ENCODE measurements at regions not wholly inside any gene's neighbourhood (a gene's known extent, or its start where the extent isn't known, plus 50 kb on each side); places are given as distances from the start of the nearest gene placed in this dataset.

DNA sequence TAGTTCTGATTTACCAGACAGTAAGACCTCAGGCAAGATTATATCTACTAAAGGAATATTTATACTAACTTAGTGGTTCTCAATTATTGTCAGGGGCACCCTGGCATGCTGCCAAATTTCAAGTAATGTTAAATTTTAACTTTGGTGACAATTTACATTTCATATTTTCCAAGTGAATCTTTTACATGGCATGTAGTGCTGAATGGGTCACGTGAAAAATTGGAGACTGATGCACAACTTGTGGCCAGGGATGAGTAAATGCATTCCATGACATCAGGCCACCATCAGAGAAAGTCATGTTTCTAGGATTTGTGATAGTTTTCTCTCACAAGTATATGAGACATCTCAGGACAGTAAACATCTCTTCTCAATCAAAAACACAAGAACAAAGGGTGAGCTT, 202.6 kb upstream of the SOX21 start:
- H3K4me1 ChIP-seq: no peaks in the 10 kb centered on the region
- H3K36me3 ChIP-seq: no peaks in the 10 kb centered on the region
- WGBS, 2 donors: 74 to 87% methylated on average over 1 of the region's 1 CpG
- no peaks in the 10 kb centered on the region for H3K9me3 ChIP-seq
- H3K4me3 ChIP-seq: no peak overlapping the region
- TF ChIP-seq CTCF (IDR thresholded peaks at IDR 0.05) (no peak), EP300 (IDR thresholded peaks at IDR 0.05) (no peak), POLR2A (IDR thresholded peaks at IDR 0.05) (no peak)
- no peak for DNase-seq (ENCODE audit: low spot score in 2 of 2)
- no peak overlapping the region for H3K27ac ChIP-seq
- H3K27me3 ChIP-seq: no peaks in the 10 kb centered on the region

DNA sequence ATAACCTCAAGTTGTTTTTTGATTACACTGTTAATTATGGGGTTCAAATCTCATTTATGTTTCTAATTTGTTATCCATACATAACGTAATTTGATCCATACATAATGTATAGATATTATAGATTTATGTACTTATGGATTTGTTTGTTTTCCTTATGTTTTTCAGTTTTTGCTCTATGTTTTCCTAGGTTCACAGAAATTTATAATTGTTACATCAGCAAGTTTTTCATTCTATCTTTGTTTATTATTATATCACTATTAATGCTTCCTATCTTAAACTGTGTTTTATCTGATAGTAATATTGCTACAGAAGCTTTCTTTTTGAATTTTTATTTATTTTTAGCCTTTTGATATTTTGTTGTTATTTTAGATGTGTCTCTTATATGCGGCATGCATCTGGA, 194.3 kb upstream of the SOX21 start:
- 79 to 87% methylated on average over 2 of the region's 2 CpGs for WGBS, 2 donors
- Histone ChIP-seq H3K36me3 (no peaks in the 10 kb centered on the region), H3K4me3 (no peak overlapping the region), H3K27ac (no peak overlapping the region), H3K9me3 (no peaks in the 10 kb centered on the region), H3K27me3 (no peaks in the 10 kb centered on the region), H3K4me1 (no peaks in the 10 kb centered on the region)
- TF ChIP-seq CTCF (IDR thresholded peaks at IDR 0.05): no peak
- no peak for TF ChIP-seq POLR2A (IDR thresholded peaks at IDR 0.05)
- TF ChIP-seq EP300 (IDR thresholded peaks at IDR 0.05): no peak
- DNase-seq (ENCODE audit: low spot score in 2 of 2): no peak

DNA sequence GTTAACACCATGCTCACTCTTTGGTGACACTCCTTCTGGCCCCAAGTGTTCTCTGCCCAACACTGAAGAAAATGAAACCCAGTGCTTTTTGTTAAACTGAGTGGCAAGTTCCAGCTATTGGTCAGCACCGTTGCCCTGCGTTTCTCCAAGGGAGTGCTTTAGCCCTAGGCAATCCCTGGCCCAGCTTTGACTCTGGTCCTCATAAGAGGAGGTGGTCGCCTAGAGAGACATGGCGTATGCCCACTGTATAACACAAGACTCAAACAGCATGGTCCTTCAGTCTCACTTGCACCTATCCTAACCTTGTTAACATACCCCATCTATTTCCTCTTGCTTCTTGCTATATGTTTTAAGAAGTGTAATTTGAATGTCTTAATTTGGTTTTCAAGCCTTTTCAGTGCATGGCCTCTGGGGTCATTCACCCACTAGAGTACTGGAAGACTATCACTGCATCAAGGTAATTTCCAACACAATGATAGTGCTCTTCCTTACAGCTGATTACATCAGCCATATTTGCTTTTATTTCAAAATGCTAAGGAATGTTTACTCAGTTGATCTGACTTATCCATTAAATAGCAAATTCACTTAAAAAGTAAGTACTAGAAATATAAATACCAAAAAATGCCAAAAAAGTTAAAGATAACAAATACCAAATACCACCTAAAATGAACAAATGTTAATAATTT, 190.5 kb upstream of the SOX21 start:
- Histone ChIP-seq H3K4me3 (no peak overlapping the region), H3K27ac (no peak overlapping the region), H3K27me3 (no peaks in the 10 kb centered on the region), H3K4me1 (no peaks in the 10 kb centered on the region), H3K36me3 (no peaks in the 10 kb centered on the region), H3K9me3 (no peaks in the 10 kb centered on the region)
- no peak for DNase-seq (ENCODE audit: low spot score in 2 of 2)
- WGBS, 2 donors: 83 to 90% methylated on average over 4 of the region's 4 CpGs
- TF ChIP-seq POLR2A (IDR thresholded peaks at IDR 0.05) (no peak), CTCF (IDR thresholded peaks at IDR 0.05) (no peak), EP300 (IDR thresholded peaks at IDR 0.05) (no peak)

DNA sequence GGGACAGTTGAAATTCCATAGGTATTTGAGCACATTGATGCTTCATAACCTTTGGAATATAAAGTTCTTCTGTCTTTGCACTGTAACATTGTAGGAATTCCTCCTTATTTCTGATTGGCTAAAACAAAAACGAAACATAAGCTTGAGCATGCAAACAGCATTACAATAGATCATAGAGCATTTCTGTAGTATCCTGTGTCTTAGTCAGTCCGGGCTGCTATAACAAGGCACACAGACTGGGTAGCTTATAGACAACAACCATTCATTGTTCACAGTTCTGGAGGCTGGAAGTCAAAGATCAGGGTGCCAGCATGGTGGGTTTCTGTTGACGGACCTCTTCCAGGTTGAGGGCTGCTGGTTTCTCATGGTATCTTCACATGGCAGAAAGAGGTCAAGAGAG, 188.7 kb upstream of the SOX21 start:
- H3K27ac ChIP-seq: no peak overlapping the region
- WGBS, 2 donors: 62 to 65% methylated on average over 3 of the region's 3 CpGs

More for the DNA sequence above, 188.7 kb upstream of the SOX21 start:
- H3K36me3 ChIP-seq: no peaks in the 10 kb centered on the region
- TF ChIP-seq EP300 (IDR thresholded peaks at IDR 0.05) (no peak), POLR2A (IDR thresholded peaks at IDR 0.05) (no peak), CTCF (IDR thresholded peaks at IDR 0.05) (no peak)
- no peaks in the 10 kb centered on the region for H3K27me3 ChIP-seq
- H3K4me1 ChIP-seq: no peaks in the 10 kb centered on the region
- H3K4me3 ChIP-seq: no peak overlapping the region
- H3K9me3 ChIP-seq: no peaks in the 10 kb centered on the region
- no peak for DNase-seq (ENCODE audit: low spot score in 2 of 2)
